Heart right ventricle (tissue), 16 donors: ENCODE measurements at regions not wholly inside any gene's neighbourhood (a gene's known extent, or its start where the extent isn't known, plus 50 kb on each side); places are given as distances from the start of the nearest gene placed in this dataset.
"Not testable (repeated sequence)": the region's sequence is repeated elsewhere in the genome, so short reads cannot be mapped to it uniquely, and the experiment has no call there.

Experiments used
- ATAC-seq, 8 donors: fragments of 200-7000 bp; cut with Tn5 transposase; one replicate each; pipeline ENCODE4 v1.9.1; 2020; ENCODE audit warnings: mild to moderate bottlenecking in 8 of 8, moderate library complexity in 8 of 8, moderate number of reproducible peaks in 1 of 8
- DNase-seq, 2 donors: peaks; one replicate each; pipeline ENCODE4 v3.0.0-alpha.2; 2020
- H3K27ac ChIP-seq, 10 donors: fragments of 200-600 bp; sonication (generic) in 2 of 10; one replicate each; pipeline versions ENCODE4 v1.5.0 to v1.8.0; 2020 to 2022; ENCODE audit warnings: mild to moderate bottlenecking in 3 of 10
- H3K27me3 ChIP-seq, 7 donors: fragments of 200-600 bp; one replicate each; pipeline ENCODE4 v1.8.0; 2021 to 2022; ENCODE audit warnings: mild to moderate bottlenecking in 2 of 7
- H3K36me3 ChIP-seq, 9 donors: fragments of 200-600 bp; sonication (generic) in 1 of 9; one replicate each; pipeline versions ENCODE4 v1.5.0 to v1.8.0; 2020 to 2022; ENCODE audit warnings: mild to moderate bottlenecking in 2 of 9
- H3K4me1 ChIP-seq, 9 donors: fragments of 200-600 bp; sonication (generic) in 1 of 9; one replicate each; pipeline versions ENCODE4 v1.5.0 to v1.8.0; 2020 to 2022; ENCODE audit warnings: mild to moderate bottlenecking in 4 of 9
- H3K4me3 ChIP-seq, 10 donors: fragments of 200-600 bp; sonication (generic) in 2 of 10; one replicate each; pipeline versions ENCODE4 v1.5.0 to v1.8.0; 2020 to 2022; ENCODE audit warnings: mild to moderate bottlenecking in 7 of 10, moderate library complexity in 2 of 10
- H3K9me3 ChIP-seq, 11 donors: fragments of 200-600 bp in 10 of 11; sonication (generic) in 2 of 11; one replicate each; pipeline versions ENCODE4 v1.5.0 to v1.8.0; 2013 to 2022; ENCODE audit warnings: mild to moderate bottlenecking in 2 of 11, control low read depth in 1 of 11, moderate library complexity in 1 of 11
- WGBS, 2 donors: extraction: QIAGEN DNeasy Blood & Tissue Kit; methylation state at CpG; one replicate each; pipeline ENCODE4 v1.1.7; 2013; ENCODE audit warnings: inconsistent platforms in 1 of 2; 5-methylcytosine and 5-hydroxymethylcytosine counted together
- intact Hi-C, 10 donors: fragments of 100-400 bp; cut with DNase I; formaldehyde crosslinking; loops; one replicate each; pipeline versions ENCODE4 v1.11.1 to v1.14.2; 2022
- TF ChIP-seq, protein P1 (sequence below), 9 donors: fragments of 200-600 bp; sonication (generic) in 2 of 9; IDR thresholded peaks; one replicate each; pipeline versions ENCODE4 v1.5.0 to v1.8.0; 2021 to 2022; ENCODE audit warnings: antibody characterized with exemption in 9 of 9, mild to moderate bottlenecking in 5 of 9, moderate library complexity in 1 of 9
- donor health status: Arrhythmogenic right ventricular cardiomyopathy.
- donor health status: ischemic (EF 13 %, LVEDD 7.1; RV severe dilation, severe dysfunction).
- donor health status: healthy with polysubstance abuse.
- donor health status: DM: no; HTN: yes; CAD: no.
- donor health status: DM: no; HTN: no; CAD: no.
- donor health status: ischemic (EF 25% LVEDD 6.9; RV normal size, moderate dysfunction).
- donor health status: ischemic (EF 25% LVEDD 5.7; RV mildly dilated, moderate dysfunction).
- donor health status: healthy.
- donor health status: DM: yes; HTN: yes; CAD: no.
- donor health status: Ischemic cardiomyopathy.
- donor health status: ischemic (EF 35%, LVEDD 5.7; RV mildly dilated, moderate dysfunction).
- donor health status: nonischemic (EF 11% LVEDD 7.7; RV severe dilation, severe dysfunction).
- donor health status: DM: yes; HTN: yes; CAD: no.
- donor health status: PGD.
- donor health status: ischemic (EF 29% LVEDD 5.4; RV normal size, mild dysfunction).
- donor health status: nonischemic (EF 23%, LVEDD 6.1; RV moderate dilation, normal function).

DNA sequence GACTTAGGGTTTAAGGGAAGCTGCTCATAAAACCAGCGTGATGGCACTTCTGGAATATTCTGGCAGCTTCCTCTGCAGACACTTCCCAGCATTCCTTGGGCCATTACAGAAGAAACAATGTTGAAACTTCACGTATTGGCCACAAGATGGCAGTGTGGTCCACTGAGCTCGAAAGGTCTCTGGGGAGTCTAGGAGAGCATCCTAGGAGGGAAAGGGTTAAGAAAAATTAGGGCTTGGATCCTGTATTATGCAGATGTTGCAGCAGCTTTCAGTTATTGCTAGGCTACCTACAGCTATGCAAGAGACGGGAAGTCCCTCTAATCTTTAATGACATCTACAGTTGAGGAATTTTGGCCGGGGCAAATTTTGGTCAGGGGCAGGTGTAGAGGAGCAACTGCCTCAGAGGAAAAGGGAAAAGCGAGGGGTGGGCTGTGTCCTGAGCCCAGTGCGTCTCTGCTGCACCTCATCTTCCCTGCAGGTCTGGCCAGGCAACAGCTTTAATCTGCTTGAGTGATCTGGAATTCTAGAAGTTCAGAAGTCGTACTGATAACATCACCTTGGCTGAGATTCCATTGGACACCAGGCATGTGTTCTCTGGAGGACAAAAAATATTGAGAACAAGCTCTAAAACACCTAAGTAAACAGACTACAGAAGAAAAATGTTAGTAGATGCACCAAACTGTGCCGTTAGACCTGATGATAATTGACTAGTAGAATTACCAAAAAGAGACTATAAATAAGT lies 220.8 kb upstream of the PRSS58 start:
- peaks cover 0 to 18% (median 0%) of the 10 kb centered on the region in 7 donors for H3K27me3 ChIP-seq
- no peaks in the 10 kb centered on the region for H3K9me3 ChIP-seq
- ATAC-seq, result peak in 6 of 8 donors; percentile 43 to 76 (median 56)
- peaks cover 0 to 24% (median 0%) of the 10 kb centered on the region in 9 donors for H3K4me1 ChIP-seq
- intact Hi-C loops, result no loop called here
- TF ChIP-seq, protein P1, sequence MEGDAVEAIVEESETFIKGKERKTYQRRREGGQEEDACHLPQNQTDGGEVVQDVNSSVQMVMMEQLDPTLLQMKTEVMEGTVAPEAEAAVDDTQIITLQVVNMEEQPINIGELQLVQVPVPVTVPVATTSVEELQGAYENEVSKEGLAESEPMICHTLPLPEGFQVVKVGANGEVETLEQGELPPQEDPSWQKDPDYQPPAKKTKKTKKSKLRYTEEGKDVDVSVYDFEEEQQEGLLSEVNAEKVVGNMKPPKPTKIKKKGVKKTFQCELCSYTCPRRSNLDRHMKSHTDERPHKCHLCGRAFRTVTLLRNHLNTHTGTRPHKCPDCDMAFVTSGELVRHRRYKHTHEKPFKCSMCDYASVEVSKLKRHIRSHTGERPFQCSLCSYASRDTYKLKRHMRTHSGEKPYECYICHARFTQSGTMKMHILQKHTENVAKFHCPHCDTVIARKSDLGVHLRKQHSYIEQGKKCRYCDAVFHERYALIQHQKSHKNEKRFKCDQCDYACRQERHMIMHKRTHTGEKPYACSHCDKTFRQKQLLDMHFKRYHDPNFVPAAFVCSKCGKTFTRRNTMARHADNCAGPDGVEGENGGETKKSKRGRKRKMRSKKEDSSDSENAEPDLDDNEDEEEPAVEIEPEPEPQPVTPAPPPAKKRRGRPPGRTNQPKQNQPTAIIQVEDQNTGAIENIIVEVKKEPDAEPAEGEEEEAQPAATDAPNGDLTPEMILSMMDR (IDR thresholded peaks at IDR 0.05), result peak in 8 of 9 donors; percentile 19 to 68 (median 54)
- no peak overlapping the region for H3K27ac ChIP-seq
- WGBS, 2 donors, result 28 to 33% methylated on average over 9 of the region's 9 CpGs
- DNase-seq, result no peak
- H3K36me3 ChIP-seq, result no peaks in the 10 kb centered on the region
- H3K4me3 ChIP-seq, result no peak overlapping the region

DNA sequence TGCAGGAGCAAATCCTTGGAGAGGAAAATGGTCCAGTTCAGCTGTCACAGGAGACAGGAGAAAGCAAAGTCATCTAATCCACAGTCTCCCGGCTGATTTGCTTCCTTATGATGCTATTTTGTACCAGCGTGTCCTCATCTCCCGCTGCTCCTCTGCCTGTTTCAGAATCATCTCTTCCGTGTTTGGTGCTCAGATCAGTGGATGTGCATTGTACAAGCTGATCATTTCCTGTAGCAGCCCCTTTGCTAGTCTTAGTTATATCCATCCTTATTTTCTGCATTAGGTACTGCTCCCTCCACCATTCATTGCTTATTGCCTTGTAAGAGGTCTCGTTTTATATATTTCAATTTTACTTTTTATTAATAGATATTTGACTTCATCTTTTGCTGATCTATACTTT lies 219.9 kb upstream of the PRSS58 start:
- Histone ChIP-seq H3K4me1 (peaks cover 0 to 24% (median 0%) of the 10 kb centered on the region in 9 donors), H3K27ac (peak overlapping the region in 1 of 10 donors; percentile 36), H3K27me3 (peaks cover 0 to 18% (median 0%) of the 10 kb centered on the region in 7 donors)
- DNase-seq, H3K4me3 ChIP-seq, ATAC-seq, intact Hi-C loops, H3K36me3 ChIP-seq, H3K9me3 ChIP-seq: not testable (repeated sequence)
- WGBS, 2 donors, result 61 to 78% methylated on average over 5 of the region's 5 CpGs

DNA sequence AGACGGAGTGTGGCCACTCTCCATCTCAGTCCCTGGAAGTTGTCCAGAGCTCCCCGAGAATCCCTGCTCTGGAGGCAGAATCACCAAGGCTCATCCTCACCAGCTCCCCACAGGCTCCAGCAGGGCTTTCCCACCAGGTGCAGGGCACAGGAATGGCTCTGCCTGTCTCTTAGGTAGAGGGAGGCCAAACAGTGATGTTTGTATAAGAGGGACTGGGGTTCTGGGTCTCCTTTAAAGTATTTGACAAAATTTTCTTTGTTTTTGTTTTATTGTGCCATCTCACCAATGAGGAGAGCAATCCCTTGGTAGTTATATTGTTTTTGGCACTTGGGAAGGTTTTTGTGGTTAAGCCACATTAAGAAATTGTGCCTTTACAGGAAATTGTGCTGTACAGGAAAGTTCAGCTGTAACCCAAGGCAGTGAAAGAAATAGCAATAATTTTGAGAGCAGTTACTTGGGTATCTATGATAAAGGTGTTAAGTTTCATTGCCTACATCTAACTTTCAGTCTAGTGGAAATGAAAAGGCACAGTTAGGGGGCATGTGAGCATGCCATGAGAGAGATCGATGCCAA lies 219.3 kb upstream of the PRSS58 start:
- DNase-seq, result no peak
- Histone ChIP-seq H3K27me3 (peaks cover 0 to 15% (median 0%) of the 10 kb centered on the region in 7 donors), H3K27ac (peak overlapping the region in 1 of 10 donors; percentile 50), H3K36me3 (no peaks in the 10 kb centered on the region), H3K4me1 (peaks cover 0 to 24% (median 0%) of the 10 kb centered on the region in 9 donors), H3K9me3 (no peaks in the 10 kb centered on the region), H3K4me3 (no peak overlapping the region)
- WGBS, 2 donors, result 73 to 75% methylated on average over 3 of the region's 3 CpGs
- intact Hi-C loops, result no loop called here
- ATAC-seq, result no peak
- TF ChIP-seq, protein P1 (IDR thresholded peaks at IDR 0.05), result no peak

DNA sequence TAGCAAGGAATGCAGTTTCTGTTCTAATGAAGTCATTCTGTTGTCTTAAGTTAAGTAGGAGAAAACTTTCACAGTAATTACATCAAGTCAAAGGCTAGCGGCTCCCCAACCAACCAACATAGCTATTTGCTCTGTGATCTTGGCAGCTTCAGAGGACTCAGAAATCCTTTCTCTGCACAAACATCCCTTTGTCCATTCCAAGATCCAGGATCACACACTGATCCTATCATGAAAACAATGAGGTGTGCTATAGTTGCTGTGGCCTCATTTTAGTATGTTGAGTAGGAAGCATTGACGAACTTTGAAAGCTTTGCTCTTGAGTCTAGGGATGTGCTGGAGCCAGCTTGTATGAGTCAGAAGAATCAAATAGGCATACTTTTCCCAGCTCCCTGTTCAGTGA lies 218.2 kb upstream of the PRSS58 start:
- no peak for ATAC-seq
- H3K4me3 ChIP-seq, result no peak overlapping the region
- H3K4me1 ChIP-seq, result peaks cover 0 to 24% (median 0%) of the 10 kb centered on the region in 9 donors
- H3K9me3 ChIP-seq, result no peaks in the 10 kb centered on the region
- no peaks in the 10 kb centered on the region for H3K36me3 ChIP-seq
- no peak for DNase-seq
- peaks cover 0 to 15% (median 0%) of the 10 kb centered on the region in 7 donors for H3K27me3 ChIP-seq
- no peak overlapping the region for H3K27ac ChIP-seq
- TF ChIP-seq, protein P1 (IDR thresholded peaks at IDR 0.05), result no peak
- intact Hi-C loops, result no loop called here
- 87 to 93% methylated on average over 2 of the region's 2 CpGs for WGBS, 2 donors

DNA sequence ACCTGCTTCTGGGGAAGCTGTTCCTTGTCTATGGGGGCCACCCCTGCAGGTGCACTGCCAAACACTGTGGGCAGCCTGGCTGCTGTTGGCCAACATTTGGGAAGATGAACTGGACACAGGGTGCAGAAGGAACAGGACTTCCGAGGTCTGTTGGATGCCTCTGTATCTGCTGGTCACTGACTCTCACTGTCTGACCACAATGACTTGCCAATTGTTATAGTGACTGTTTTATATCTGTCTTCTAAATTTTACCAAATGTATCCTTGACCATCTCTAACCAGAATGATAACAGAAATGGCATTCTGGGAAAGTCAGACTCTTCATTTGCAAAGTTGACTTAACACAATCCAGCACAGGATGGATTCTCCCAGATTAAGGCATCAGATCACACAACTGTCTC lies 214.0 kb upstream of the PRSS58 start:
- Histone ChIP-seq H3K27ac (no peak overlapping the region), H3K27me3 (peaks cover 0 to 4% (median 0%) of the 10 kb centered on the region in 7 donors), H3K4me1 (peaks cover 0 to 15% (median 0%) of the 10 kb centered on the region in 9 donors), H3K4me3 (no peak overlapping the region), H3K9me3 (no peaks in the 10 kb centered on the region), H3K36me3 (no peaks in the 10 kb centered on the region)
- intact Hi-C loops, result no loop called here
- ATAC-seq, result no peak
- no peak for DNase-seq
- 0 to 43% methylated on average over 1 of the region's 1 CpG for WGBS, 2 donors
- TF ChIP-seq, protein P1 (IDR thresholded peaks at IDR 0.05), result no peak
